HUES64 (cell line): ENCODE measurements at regions not wholly inside any gene's neighbourhood (a gene's known extent, or its start where the extent isn't known, plus 50 kb on each side); places are given as distances from the start of the nearest gene placed in this dataset.

Experiments used
- H3K27ac ChIP-seq: 2 replicates; pipeline ENCODE4 v1.7.0; 2013; ENCODE audit warnings: low read depth, low read length, inconsistent platforms
- H3K27me3 ChIP-seq: 2 replicates; pipeline ENCODE4 v1.6.1; 2013; ENCODE audit warnings: mild to moderate bottlenecking, low read length; ENCODE audit not compliant: insufficient read depth
- H3K36me3 ChIP-seq: 2 replicates; pipeline ENCODE4 v1.6.1; 2013; ENCODE audit warnings: mild to moderate bottlenecking, low read length; ENCODE audit not compliant: insufficient read depth
- H3K4me1 ChIP-seq: 2 replicates; pipeline ENCODE4 v1.6.1; 2013; ENCODE audit warnings: mild to moderate bottlenecking, low read length, moderate library complexity; ENCODE audit not compliant: insufficient read depth
- H3K4me3 ChIP-seq: 2 replicates; pipeline ENCODE4 v1.5.1; 2013; ENCODE audit warnings: mild to moderate bottlenecking, low read length, moderate library complexity
- H3K9ac ChIP-seq: 2 replicates; pipeline ENCODE4 v1.6.1; 2013; ENCODE audit warnings: mild to moderate bottlenecking, low read depth, low read length
- H3K9me3 ChIP-seq: 2 replicates; pipeline ENCODE4 v1.6.1; 2013; ENCODE audit warnings: low read depth, low read length; ENCODE audit not compliant: insufficient read depth
- WGBS: fragments of 150-250, 120-280 bp; methylation state at CpG from one replicate; pipeline ENCODE4 v1.1.7; 2013; ENCODE audit warnings: missing lambda C conversion rate; 5-methylcytosine and 5-hydroxymethylcytosine counted together

DNA sequence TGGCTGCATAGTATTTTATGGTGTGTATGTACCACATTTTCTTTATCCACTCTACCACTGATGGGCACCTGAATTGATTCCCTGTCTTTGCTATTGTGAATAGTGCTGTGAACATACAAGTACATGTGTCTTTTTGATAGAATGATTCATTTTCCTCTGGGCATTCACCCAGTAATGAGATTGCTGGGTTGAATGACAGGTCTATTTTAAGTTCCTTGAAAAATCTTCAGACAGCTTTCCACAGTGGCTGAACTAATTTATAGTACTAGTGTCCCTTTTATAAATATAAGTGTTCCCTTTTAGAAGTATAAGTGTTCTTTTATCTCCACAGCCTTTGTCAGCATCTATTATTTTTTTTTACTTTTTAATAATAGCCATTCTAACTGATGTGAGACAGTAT is 303.9 kb upstream of the EPHA4 start:
- Histone ChIP-seq H3K4me3 (no peak overlapping the region), H3K36me3 (no peaks in the 10 kb centered on the region), H3K27me3 (no peaks in the 10 kb centered on the region)

DNA sequence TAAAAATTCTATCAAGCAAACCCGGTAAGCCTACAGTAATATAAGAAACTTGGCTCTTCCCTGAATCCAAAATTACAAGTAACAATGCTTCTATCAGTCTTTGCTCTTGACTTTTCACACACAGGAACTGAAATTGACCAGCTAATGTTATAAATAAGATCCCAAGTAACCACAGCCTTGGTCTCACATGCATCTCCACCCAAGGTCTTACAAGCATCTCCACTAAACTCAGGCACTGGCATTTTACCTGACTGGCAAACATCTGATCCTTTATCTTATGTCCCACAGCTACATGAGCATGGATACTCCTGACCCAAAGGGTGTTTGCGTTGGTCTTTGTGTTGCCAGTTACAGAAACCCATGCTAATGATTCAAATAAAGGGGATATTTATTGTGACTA is 302.3 kb upstream of the EPHA4 start:
- no peak overlapping the region for H3K4me3 ChIP-seq
- WGBS, result 100% methylated on average over 2 of the region's 2 CpGs

More for the DNA sequence above, 303.9 kb upstream of the EPHA4 start:
- H3K9me3 ChIP-seq, result no peaks in the 10 kb centered on the region
- H3K9ac ChIP-seq, result no peak overlapping the region
- H3K4me1 ChIP-seq, result no peaks in the 10 kb centered on the region
- no peak overlapping the region for H3K27ac ChIP-seq

DNA sequence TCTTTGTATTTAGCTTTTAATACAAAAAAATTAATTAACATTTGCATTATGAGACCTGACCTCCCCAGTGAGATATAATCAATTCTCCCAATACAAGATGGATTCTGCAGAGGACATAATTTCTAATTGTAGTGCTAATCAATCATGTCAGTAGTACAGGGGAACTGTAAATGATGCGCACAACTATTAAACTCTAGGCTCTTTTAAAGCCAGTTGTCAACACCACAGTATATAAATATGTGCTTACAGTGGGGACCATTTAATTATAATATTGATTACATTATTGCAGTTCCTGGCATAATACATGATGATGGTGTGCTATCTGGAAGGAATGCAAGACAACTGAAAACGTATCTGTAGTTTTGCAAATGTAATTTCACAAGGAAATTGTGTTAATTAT is 285.6 kb upstream of the EPHA4 start:
- Histone ChIP-seq H3K4me1 (no peaks in the 10 kb centered on the region), H3K4me3 (no peak overlapping the region), H3K9me3 (no peaks in the 10 kb centered on the region), H3K27ac (no peak overlapping the region), H3K27me3 (no peaks in the 10 kb centered on the region), H3K9ac (no peak overlapping the region), H3K36me3 (no peaks in the 10 kb centered on the region)
- WGBS, result 49% methylated on average over 1 of the region's 2 CpGs

More for the DNA sequence above, 302.3 kb upstream of the EPHA4 start:
- H3K27ac ChIP-seq, result no peak overlapping the region
- H3K4me1 ChIP-seq, result no peaks in the 10 kb centered on the region
- no peaks in the 10 kb centered on the region for H3K36me3 ChIP-seq
- no peaks in the 10 kb centered on the region for H3K27me3 ChIP-seq
- H3K9ac ChIP-seq, result no peak overlapping the region
- no peaks in the 10 kb centered on the region; the same call in 1 of the 2 replicates for H3K9me3 ChIP-seq

DNA sequence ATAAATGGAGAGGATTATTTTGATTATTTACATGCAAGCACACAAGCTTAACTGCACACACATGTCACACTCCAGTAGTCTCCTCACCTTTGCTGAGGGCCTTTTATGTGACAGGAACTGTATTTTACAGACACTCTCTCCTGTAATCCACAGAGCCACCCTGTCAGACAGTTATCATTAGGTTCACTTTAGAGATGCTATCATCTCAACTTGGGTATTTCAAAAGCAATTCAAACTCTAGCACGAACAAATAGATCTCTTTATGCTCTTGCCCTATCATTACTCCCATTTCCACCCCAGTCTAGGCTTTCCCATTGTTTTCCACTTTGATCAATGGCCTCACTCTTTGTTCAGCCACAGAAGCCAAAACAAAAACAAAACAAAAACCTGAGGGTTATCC is 281.2 kb upstream of the EPHA4 start:
- 80% methylated on average over 1 of the region's 1 CpG for WGBS

DNA sequence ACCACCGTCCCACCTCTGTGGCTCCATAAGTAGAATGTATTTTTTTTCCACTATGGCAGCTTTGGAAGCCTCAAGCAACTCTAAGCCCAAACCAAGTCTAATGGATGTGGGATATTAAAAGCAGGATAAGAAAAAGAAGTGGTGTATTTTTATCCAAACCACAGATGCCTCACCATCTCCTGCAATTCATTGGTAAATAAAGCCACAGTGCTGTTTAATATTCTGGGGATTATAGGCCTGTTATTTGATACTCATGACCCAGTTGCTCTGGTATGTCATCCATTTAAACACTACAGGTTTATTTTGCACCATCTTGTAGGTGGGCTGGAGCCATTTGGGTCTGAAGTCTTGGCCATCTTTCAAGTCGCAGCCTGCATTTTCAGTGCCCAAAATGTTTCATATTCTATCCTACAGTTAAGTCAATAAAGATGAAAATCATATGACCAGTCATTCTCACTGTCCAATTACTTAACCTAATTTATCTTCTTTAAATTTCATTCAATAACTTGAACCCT is 279.5 kb upstream of the EPHA4 start:
- H3K9me3 ChIP-seq, result no peaks in the 10 kb centered on the region
- H3K9ac ChIP-seq, result no peak overlapping the region
- WGBS, result 98% methylated on average over 2 of the region's 2 CpGs
- H3K27ac ChIP-seq, result no peak overlapping the region
- H3K36me3 ChIP-seq, result no peaks in the 10 kb centered on the region
- no peak overlapping the region for H3K4me3 ChIP-seq
- H3K4me1 ChIP-seq, result no peaks in the 10 kb centered on the region
- H3K27me3 ChIP-seq, result no peaks in the 10 kb centered on the region

More for the DNA sequence above, 281.2 kb upstream of the EPHA4 start:
- no peak overlapping the region for H3K4me3 ChIP-seq
- no peaks in the 10 kb centered on the region for H3K9me3 ChIP-seq
- no peaks in the 10 kb centered on the region for H3K4me1 ChIP-seq
- H3K27me3 ChIP-seq, result no peaks in the 10 kb centered on the region
- no peaks in the 10 kb centered on the region for H3K36me3 ChIP-seq
- no peak overlapping the region for H3K9ac ChIP-seq
- H3K27ac ChIP-seq, result no peak overlapping the region

DNA sequence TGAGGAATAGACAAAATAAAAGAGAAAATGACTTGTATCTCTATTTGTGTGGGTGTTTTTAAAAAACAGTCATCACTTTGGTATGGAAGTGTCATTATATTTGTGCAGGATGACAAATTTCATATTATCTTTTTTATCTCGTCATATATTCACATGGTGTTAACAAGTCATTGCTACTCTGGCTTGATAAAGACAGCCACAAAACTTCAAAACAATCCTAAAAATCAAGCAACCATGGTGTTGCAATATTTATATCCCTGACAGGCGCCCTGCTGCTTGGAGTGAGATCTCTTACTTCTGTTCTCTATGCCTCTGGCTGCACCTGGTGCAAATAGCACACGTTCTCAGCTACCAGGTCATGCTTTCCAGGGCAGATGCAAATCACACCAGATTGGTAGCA is 278.0 kb upstream of the EPHA4 start:
- WGBS, result 90% methylated on average over 3 of the region's 3 CpGs
- H3K4me3 ChIP-seq, result no peak overlapping the region
- H3K36me3 ChIP-seq, result no peaks in the 10 kb centered on the region
- H3K27me3 ChIP-seq, result no peaks in the 10 kb centered on the region
- no peak overlapping the region for H3K9ac ChIP-seq
- no peaks in the 10 kb centered on the region for H3K4me1 ChIP-seq
- no peak overlapping the region for H3K27ac ChIP-seq
- H3K9me3 ChIP-seq, result no peaks in the 10 kb centered on the region

DNA sequence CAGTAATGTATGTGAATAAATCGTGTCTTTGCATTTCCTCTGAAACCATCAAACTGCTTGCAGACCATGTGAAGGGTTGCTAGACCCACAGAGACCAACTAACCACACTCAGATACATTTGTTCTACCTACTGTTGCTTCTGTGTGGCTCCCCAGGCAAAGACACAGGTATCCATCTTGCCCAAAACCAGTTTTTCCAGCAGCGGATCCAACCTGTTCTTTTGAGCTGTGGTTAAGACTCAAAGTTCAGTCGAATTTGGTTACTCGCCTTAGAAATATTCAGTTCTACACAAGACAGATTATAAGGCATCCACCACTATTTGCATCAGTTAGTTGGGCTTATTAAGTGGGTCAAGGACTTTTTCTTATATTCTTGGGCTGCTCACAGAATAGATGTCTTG is 276.2 kb upstream of the EPHA4 start:
- 99% methylated on average over 4 of the region's 4 CpGs for WGBS
- no peaks in the 10 kb centered on the region for H3K36me3 ChIP-seq
- H3K27me3 ChIP-seq, result no peaks in the 10 kb centered on the region
- H3K9ac ChIP-seq, result no peak overlapping the region
- no peak overlapping the region for H3K27ac ChIP-seq
- no peaks in the 10 kb centered on the region for H3K4me1 ChIP-seq
- H3K4me3 ChIP-seq, result no peak overlapping the region
- H3K9me3 ChIP-seq, result no peaks in the 10 kb centered on the region

DNA sequence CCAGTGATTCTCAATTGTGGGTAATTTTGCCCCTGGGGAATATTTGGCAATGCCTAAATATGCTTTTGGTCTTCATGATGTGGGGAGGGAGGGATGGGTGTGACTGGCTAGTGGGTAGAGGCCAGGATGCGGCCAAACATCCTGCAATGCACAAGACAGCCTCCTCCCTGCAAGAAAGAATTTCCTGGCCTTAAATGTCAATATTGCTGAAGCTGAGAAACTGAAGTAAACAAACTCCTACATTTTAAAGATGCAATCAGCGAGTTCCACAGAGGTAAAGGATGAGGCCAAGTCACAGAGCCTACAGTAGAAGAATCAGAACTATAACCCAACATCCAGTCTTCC is 272.9 kb upstream of the EPHA4 start:
- H3K9me3 ChIP-seq, result no peaks in the 10 kb centered on the region
- no peak overlapping the region for H3K27ac ChIP-seq
- WGBS, result 99% methylated on average over 2 of the region's 2 CpGs

DNA sequence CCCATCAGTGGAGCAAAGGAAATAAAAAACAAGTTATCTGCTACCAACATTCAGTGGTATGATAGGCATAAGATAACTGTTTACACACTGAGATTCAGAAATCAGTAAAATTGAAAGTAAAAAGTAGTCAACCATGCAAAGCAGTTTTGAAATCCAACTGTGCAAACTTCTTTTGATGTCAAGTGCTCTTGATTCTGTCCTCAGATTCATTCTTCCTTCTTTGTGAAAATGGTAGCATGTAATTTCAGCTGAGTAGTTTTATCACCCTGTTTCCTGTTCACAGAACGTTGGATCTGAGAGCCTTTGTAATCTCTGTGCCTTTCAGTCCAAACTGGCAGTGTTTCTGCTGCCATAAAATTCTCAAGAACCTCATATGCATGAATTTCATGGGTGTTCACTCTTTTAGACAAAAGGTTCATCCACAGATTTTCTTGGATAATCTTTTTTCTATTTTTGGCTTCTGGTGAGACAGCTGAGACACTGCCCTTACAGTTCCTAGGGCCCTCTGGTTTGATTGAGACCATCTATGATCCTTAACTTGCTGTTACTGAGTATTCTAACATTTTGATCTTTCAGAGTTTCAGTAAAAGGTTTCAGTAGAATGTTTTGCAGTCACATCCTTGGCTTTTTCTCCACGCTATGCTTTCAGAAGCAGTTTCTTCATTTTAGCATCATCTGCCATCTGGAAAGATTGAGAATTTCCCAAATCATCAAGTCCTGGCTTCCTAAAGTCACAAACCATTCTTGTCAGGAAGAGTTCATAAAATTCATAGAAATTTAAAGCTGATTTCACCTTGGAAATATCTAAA is 272.3 kb upstream of the EPHA4 start:
- H3K4me3 ChIP-seq, result no peak overlapping the region
- H3K27me3 ChIP-seq, result no peaks in the 10 kb centered on the region
- H3K36me3 ChIP-seq, result no peaks in the 10 kb centered on the region
- no peak overlapping the region for H3K27ac ChIP-seq
- WGBS, result 83% methylated on average over 2 of the region's 2 CpGs
- no peaks in the 10 kb centered on the region for H3K4me1 ChIP-seq
- H3K9ac ChIP-seq, result no peak overlapping the region
- no peaks in the 10 kb centered on the region for H3K9me3 ChIP-seq

More for the DNA sequence above, 272.9 kb upstream of the EPHA4 start:
- Histone ChIP-seq H3K27me3 (no peaks in the 10 kb centered on the region), H3K36me3 (no peaks in the 10 kb centered on the region), H3K4me1 (no peaks in the 10 kb centered on the region), H3K4me3 (no peak overlapping the region), H3K9ac (no peak overlapping the region)

DNA sequence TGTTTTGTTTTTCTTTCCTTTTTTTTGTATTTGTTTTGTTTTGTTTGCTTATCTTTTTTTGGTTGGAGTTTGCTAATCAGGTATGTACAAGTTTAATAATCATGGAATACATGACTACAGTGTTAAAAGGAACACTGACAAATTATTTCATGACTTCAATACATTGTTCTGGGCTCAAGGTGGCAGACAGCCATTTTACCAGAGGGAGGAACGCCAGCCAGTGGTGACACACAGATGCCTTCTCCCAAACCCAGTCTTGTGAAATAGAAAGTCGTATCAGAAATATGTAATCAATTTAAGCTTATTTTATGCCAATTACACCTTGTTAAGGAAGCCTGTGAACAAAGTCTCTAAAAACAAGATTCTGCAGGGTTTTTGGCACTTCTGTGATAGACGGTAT is 264.0 kb upstream of the EPHA4 start:
- H3K27ac ChIP-seq, result no peak overlapping the region
- no peak overlapping the region for H3K4me3 ChIP-seq
- H3K9ac ChIP-seq, result no peak overlapping the region
- H3K9me3 ChIP-seq, result no peaks in the 10 kb centered on the region
- H3K4me1 ChIP-seq, result no peaks in the 10 kb centered on the region
- no peaks in the 10 kb centered on the region for H3K27me3 ChIP-seq
- WGBS, result 94% methylated on average over 2 of the region's 3 CpGs
- H3K36me3 ChIP-seq, result no peaks in the 10 kb centered on the region

DNA sequence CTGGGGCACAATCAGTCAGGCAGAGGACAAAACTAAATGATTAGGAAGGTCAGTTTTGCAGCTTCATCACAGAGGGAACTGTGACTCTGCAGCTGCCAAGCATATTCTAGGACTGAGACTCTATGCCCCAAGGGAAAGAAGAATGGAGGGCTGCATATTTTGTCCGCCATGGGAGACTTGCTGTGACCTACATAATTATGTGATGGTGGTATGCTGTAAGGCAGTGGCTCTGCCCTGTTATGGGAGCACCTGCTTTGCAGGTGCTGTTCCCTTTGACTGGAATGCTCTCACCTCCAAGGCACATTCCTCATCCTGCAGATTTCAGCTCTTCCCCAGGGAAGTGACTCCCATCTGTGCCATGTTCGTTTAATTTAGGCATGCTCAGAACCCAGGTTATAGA is 261.9 kb upstream of the EPHA4 start:
- Histone ChIP-seq H3K4me1 (no peaks in the 10 kb centered on the region), H3K36me3 (no peaks in the 10 kb centered on the region), H3K27ac (no peak overlapping the region), H3K4me3 (no peak overlapping the region), H3K27me3 (no peaks in the 10 kb centered on the region), H3K9ac (no peak overlapping the region), H3K9me3 (no peaks in the 10 kb centered on the region)
- WGBS, result 81% methylated on average over 2 of the region's 2 CpGs

DNA sequence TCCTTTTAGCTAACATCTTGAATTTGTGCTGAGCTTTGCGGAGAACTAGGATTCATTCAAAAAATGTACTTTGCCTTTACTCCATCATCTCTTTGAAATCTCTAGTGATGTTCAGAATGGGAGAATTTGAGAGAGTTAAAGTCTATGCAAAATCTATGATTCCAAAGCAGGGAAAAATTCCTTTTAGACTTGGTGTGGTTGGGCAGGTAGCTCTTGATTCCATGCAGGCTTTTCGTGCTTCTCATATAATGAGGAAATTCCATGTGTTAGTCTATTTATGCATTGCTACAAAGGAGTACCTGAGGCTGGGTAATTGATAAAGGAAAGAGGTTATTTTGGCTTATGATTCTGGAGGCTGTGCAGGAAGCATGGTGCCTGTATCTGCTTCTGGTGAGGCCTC is 258.9 kb upstream of the EPHA4 start:
- no peak overlapping the region for H3K9ac ChIP-seq
- H3K27me3 ChIP-seq, result no peaks in the 10 kb centered on the region
- H3K27ac ChIP-seq, result no peak overlapping the region
- no peaks in the 10 kb centered on the region for H3K36me3 ChIP-seq
- 0 out of 2 replicates have a peak, but pooled peaks cover 4% of the 10 kb centered on the region for H3K9me3 ChIP-seq
- no peak overlapping the region for H3K4me3 ChIP-seq
- WGBS, result 95% methylated on average over 2 of the region's 2 CpGs
- no peaks in the 10 kb centered on the region for H3K4me1 ChIP-seq
